LNCaP clone FGC (cell line): ENCODE measurements at regions not wholly inside any gene's neighbourhood (a gene's known extent, or its start where the extent isn't known, plus 50 kb on each side); places are given as distances from the start of the nearest gene placed in this dataset.
"Not testable (repeated sequence)": the region's sequence is repeated elsewhere in the genome, so short reads cannot be mapped to it uniquely, and the experiment has no call there.

Experiments
- DNase-seq: peaks from one replicate; pipeline ENCODE4 v3.0.0-alpha.2; 2011; ENCODE audit warnings: low read depth
- H3K4me3 ChIP-seq: 2 replicates; pipeline ENCODE4 v1.5.1; 2011; ENCODE audit warnings: mild to moderate bottlenecking, low read depth, low read length, control low read depth
- TF ChIP-seq, protein P1 (sequence below): IDR thresholded peaks from 2 replicates; pipeline ENCODE4 v1.5.1; 2012; ENCODE audit warnings: mild to moderate bottlenecking; ENCODE audit not compliant: control insufficient read depth, insufficient read depth; ENCODE audit errors: extremely low read depth

- TF ChIP-seq, protein P1, sequence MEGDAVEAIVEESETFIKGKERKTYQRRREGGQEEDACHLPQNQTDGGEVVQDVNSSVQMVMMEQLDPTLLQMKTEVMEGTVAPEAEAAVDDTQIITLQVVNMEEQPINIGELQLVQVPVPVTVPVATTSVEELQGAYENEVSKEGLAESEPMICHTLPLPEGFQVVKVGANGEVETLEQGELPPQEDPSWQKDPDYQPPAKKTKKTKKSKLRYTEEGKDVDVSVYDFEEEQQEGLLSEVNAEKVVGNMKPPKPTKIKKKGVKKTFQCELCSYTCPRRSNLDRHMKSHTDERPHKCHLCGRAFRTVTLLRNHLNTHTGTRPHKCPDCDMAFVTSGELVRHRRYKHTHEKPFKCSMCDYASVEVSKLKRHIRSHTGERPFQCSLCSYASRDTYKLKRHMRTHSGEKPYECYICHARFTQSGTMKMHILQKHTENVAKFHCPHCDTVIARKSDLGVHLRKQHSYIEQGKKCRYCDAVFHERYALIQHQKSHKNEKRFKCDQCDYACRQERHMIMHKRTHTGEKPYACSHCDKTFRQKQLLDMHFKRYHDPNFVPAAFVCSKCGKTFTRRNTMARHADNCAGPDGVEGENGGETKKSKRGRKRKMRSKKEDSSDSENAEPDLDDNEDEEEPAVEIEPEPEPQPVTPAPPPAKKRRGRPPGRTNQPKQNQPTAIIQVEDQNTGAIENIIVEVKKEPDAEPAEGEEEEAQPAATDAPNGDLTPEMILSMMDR = no peak
- H3K4me3 ChIP-seq = no peak overlapping the region
- no peak for DNase-seq
Observed at GRCh38 chr14:48616931-48617330, 941.5 kb upstream of the MDGA2 start.

DNA sequence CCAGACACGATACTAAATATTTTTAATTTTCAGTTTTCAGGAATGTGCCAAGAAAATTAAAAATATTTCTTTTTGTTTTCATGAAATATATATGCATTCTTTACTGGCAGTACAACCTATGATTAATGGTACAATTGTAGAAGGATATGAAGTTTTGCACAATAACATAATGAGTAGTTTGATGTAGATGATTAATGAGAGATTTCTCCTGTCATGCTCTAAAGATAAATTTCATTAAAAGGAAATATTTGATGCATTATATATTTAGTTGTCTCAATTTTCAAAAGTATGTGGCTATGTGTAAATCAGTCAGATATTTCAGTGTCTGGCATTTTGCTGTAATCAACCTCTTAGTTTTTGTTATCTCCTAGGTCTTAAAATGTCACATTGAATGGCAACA lies 940.2 kb upstream of the MDGA2 start:
- no peak for DNase-seq
- H3K4me3 ChIP-seq = no peak overlapping the region
- TF ChIP-seq, protein P1 = no peak

DNA sequence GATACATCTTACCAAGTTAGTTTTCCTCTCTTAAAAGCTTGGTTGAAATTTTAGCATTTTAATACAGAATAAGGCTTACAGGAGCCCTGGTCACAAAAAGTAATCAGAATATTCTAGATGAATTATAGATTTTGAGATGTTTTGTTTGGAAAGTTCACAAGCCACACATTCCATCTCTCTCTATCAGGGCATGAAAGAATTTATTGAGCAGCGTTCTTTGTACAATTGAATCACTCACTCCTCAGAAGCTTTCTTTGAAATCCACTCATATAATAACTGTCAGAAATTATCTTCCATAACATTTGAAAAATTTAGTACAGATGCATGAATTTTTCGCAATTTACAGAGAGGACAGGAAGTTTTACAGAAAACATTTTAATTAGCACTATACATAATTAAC lies 938.6 kb upstream of the MDGA2 start:
- H3K4me3 ChIP-seq = no peak overlapping the region
- no peak for DNase-seq
- TF ChIP-seq, protein P1 = no peak

DNA sequence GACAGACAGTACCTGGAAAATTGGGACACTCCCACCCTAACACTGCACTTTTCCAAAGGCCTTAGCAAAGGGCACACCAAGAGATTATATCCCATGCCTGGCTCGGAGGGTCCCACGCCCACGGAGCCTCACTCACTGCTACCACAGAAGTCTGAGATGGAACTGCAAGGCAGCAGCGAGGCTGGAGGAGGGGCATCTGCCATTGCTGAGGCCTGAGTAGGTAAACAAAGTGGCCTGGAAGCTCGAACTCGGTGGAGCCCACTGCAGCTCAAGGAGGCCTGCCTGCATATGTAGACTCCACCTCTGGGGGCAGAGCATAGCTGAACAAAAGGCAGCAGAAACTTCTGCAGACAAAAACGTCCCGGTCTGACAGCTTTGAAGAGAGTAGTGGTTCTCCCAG lies 931.6 kb upstream of the MDGA2 start:
- H3K4me3 ChIP-seq, DNase-seq: not testable (repeated sequence)

- DNase-seq = no peak
- TF ChIP-seq, protein P1 = no peak
- H3K4me3 ChIP-seq = no peak overlapping the region
Observed at GRCh38 chr14:48598458-48598857, 923.1 kb upstream of the MDGA2 start.

GRCh38 chr14:48586099-48586498 lies 910.7 kb upstream of the MDGA2 start:
- no peak overlapping the region for H3K4me3 ChIP-seq
- no peak for DNase-seq
- TF ChIP-seq, protein P1 = no peak

- DNase-seq = no peak
- TF ChIP-seq, protein P1 = no peak
- no peak overlapping the region for H3K4me3 ChIP-seq
Observed at GRCh38 chr14:48584031-48584430, 908.6 kb upstream of the MDGA2 start.
